ENCODE measurements at regions not wholly inside any gene's neighbourhood (a gene's known extent, or its start where the extent isn't known, plus 50 kb on each side); places are given as distances from the start of the nearest gene placed in this dataset.

GRCh38 chr2:221637851-221638250, 65.7 kb upstream of the EPHA4 start:
- Histone ChIP-seq H3K4me3 (no peak overlapping the region), H3K4me2 (no peak overlapping the region), H4K20me1 (ENCODE audit: insufficient read depth) (no peaks in the 10 kb centered on the region), H3K27ac (no peak overlapping the region), H3K9me3 (ENCODE audit: insufficient read depth, low read depth) (peaks cover 20% of the 10 kb centered on the region), H2AFZ (no peak overlapping the region), H3F3A (ENCODE audit: insufficient read depth, low read depth) (no peaks in the 10 kb centered on the region), H3K79me2 (ENCODE audit: low read depth) (no peaks in the 10 kb centered on the region), H3K27me3 (ENCODE audit: insufficient read depth, low read depth) (no peaks in the 10 kb centered on the region), H3K9me2 (ENCODE audit: insufficient read depth) (no peaks in the 10 kb centered on the region), H3K36me3 (ENCODE audit: low read depth) (no peaks in the 10 kb centered on the region), H3K4me1 (replicated peaks; ENCODE audit: insufficient read depth) (no peaks in the 10 kb centered on the region)
- POLR2A ChIA-PET (ENCODE audit: unreplicated experiment): no interaction called here
- DNase-seq: no peak
- CTCF ChIA-PET: no interaction called here
- intact Hi-C loops (cut with micrococcal nuclease; ENCODE audit: unreplicated experiment): no loop called here
- no TSS peak for BruUV-seq (replicated peaks)
- TF ChIP-seq CTCF (conservative IDR thresholded peaks at IDR 0.05) (no peak), EZH2 (IDR thresholded peaks at IDR 0.05; ENCODE audit: low read depth) (no peak)

- Histone ChIP-seq H3K36me3 (ENCODE audit: low read depth) (no peaks in the 10 kb centered on the region), H3K9me2 (ENCODE audit: insufficient read depth) (no peaks in the 10 kb centered on the region), H4K20me1 (ENCODE audit: insufficient read depth) (no peaks in the 10 kb centered on the region), H3K79me2 (ENCODE audit: low read depth) (no peaks in the 10 kb centered on the region), H3K9me3 (ENCODE audit: insufficient read depth, low read depth) (peaks cover 4% of the 10 kb centered on the region), H3K27me3 (ENCODE audit: insufficient read depth, low read depth) (no peaks in the 10 kb centered on the region), H3K4me3 (no peak overlapping the region), H3K4me1 (replicated peaks; ENCODE audit: insufficient read depth) (no peaks in the 10 kb centered on the region), H3K4me2 (no peak overlapping the region), H3F3A (ENCODE audit: insufficient read depth, low read depth) (no peaks in the 10 kb centered on the region), H2AFZ (no peak overlapping the region), H3K27ac (no peak overlapping the region)
- BruUV-seq (replicated peaks): no TSS peak
- intact Hi-C loops (cut with micrococcal nuclease; ENCODE audit: unreplicated experiment): no loop called here
- ChIA-PET POLR2A (ENCODE audit: unreplicated experiment) (no interaction called here), CTCF (interaction anchor here (0.6 kb wide), 1 partner anchor 1437 kb away, joined by 3 read pairs; no protein-coding TSS in a partner anchor)
- no peak for DNase-seq
- TF ChIP-seq CTCF (conservative IDR thresholded peaks at IDR 0.05): peak; percentile 60; the same call in 1 of the 2 replicates
- TF ChIP-seq EZH2 (IDR thresholded peaks at IDR 0.05; ENCODE audit: low read depth): no peak
These were observed 63.8 kb upstream of the EPHA4 start for GRCh38 chr2:221635949-221636348.

- Histone ChIP-seq H3K4me2 (0 out of 2 replicates have a peak overlapping the region, but pooled peaks have one; percentile 0), H3K27ac (no peak overlapping the region), H3K4me1 (replicated peaks; ENCODE audit: insufficient read depth) (peaks cover 12% of the 10 kb centered on the region), H3K9me3 (ENCODE audit: insufficient read depth, low read depth) (no peaks in the 10 kb centered on the region; the same call in none of the 2 replicates), H3F3A (ENCODE audit: insufficient read depth, low read depth) (no peaks in the 10 kb centered on the region), H2AFZ (peak overlapping the region; percentile 3; the same call in 1 of the 2 replicates), H3K79me2 (ENCODE audit: low read depth) (no peaks in the 10 kb centered on the region), H3K27me3 (ENCODE audit: insufficient read depth, low read depth) (no peaks in the 10 kb centered on the region), H4K20me1 (ENCODE audit: insufficient read depth) (no peaks in the 10 kb centered on the region), H3K4me3 (no peak overlapping the region), H3K36me3 (ENCODE audit: low read depth) (no peaks in the 10 kb centered on the region), H3K9me2 (ENCODE audit: insufficient read depth) (no peaks in the 10 kb centered on the region)
- no TSS peak for BruUV-seq (replicated peaks)
- POLR2A ChIA-PET (ENCODE audit: unreplicated experiment): interaction anchor here (0.6 kb wide), 2 partner anchors 188 to 1510 kb away, joined by 3 to 4 read pairs; no protein-coding TSS in a partner anchor
- CTCF ChIA-PET: interaction anchor here (0.6 to 1.1 kb wide), 2 partner anchors 241 to 368 kb away, joined by 4 read pairs; no protein-coding TSS in a partner anchor
- intact Hi-C loops (cut with micrococcal nuclease; ENCODE audit: unreplicated experiment): loop anchor here (5.0 kb wide), 1 partner anchor 163 kb away; no protein-coding TSS in a partner anchor
- peak; percentile 62 to 82 for DNase-seq
- TF ChIP-seq EZH2 (IDR thresholded peaks at IDR 0.05; ENCODE audit: low read depth) (no peak), CTCF (conservative IDR thresholded peaks at IDR 0.05) (no peak)
These were observed 57.4 kb upstream of the EPHA4 start for GRCh38 chr2:221629468-221629867.

Data from PC-9 (cell line).